ENCODE measurements at regions not wholly inside any gene's neighbourhood (a gene's known extent, or its start where the extent isn't known, plus 50 kb on each side); places are given as distances from the start of the nearest gene placed in this dataset.

GRCh38 chr14:62097072-62097471, 334.9 kb downstream of the SNAPC1 start:
- H3K79me1 ChIP-seq (ENCODE audit: insufficient read depth, low read depth, low read length, poor library complexity, severe bottlenecking) = no peaks in the 10 kb centered on the region
- H3K79me2 ChIP-seq (ENCODE audit: insufficient read depth, low read length) = no peaks in the 10 kb centered on the region
- no peak overlapping the region for H4K91ac ChIP-seq (ENCODE audit: insufficient read length, low read depth, low read length)
- no peaks in the 10 kb centered on the region; a peak in 1 of 5 replicates for H3K9me3 Mint-ChIP-seq
- no peak overlapping the region for H2BK12ac ChIP-seq (ENCODE audit: insufficient read length, low read depth, low read length)
- no peak overlapping the region for H3K4me2 ChIP-seq (ENCODE audit: insufficient read depth, insufficient read length, low read length)
- H3K4me1 Mint-ChIP-seq = no peaks in the 10 kb centered on the region
- H2BK20ac ChIP-seq (ENCODE audit: low read depth, low read length, poor library complexity, severe bottlenecking) = no peak overlapping the region
- H4K20me1 ChIP-seq (ENCODE audit: control insufficient read depth, insufficient read depth, insufficient read length) = no peaks in the 10 kb centered on the region
- H3K9ac ChIP-seq (ENCODE audit: extremely low read depth, insufficient read length, low read length) = no peak overlapping the region
- no peak overlapping the region for H2BK15ac ChIP-seq (ENCODE audit: low read depth, low read length)
- no peaks in the 10 kb centered on the region for H3K23me2 ChIP-seq (ENCODE audit: insufficient read length, low read depth, low read length, poor library complexity, severe bottlenecking)
- H2AFZ ChIP-seq (ENCODE audit: low read length) = no peak overlapping the region
- H3K27ac ChIP-seq (ENCODE audit: insufficient read length, low read depth, low read length) = no peak overlapping the region
- H3K56ac ChIP-seq (ENCODE audit: insufficient read length, low read depth, low read length) = no peak overlapping the region
- peaks cover 0 to 4% (median 0%) of the 10 kb centered on the region in 3 experiments; a peak in 1 of 7 replicates for H3K36me3 Mint-ChIP-seq (ENCODE audit: insufficient read depth in 1 of 3, low read depth in 3 of 3)
- H3K9me3 ChIP-seq (ENCODE audit: control insufficient read depth, low read depth, low read length) = no peaks in the 10 kb centered on the region
- no peak overlapping the region for H3K27ac Mint-ChIP-seq
- H3K4me1 ChIP-seq (ENCODE audit: insufficient read depth, low read length) = no peaks in the 10 kb centered on the region
- TF ChIP-seq CTCF (conservative IDR thresholded peaks at IDR 0.05) = no peak
- no CpG with 5 or more reads among the region's 2 CpGs for WGBS (ENCODE audit: extremely low coverage, insufficient read length, low lambda C conversion rate)
- no peaks in the 10 kb centered on the region for H3K27me3 Mint-ChIP-seq (ENCODE audit: low read depth)
- no peak overlapping the region for H3K14ac ChIP-seq (ENCODE audit: insufficient read depth, low read length)
- no peak overlapping the region for H3K23ac ChIP-seq (ENCODE audit: insufficient read length, low read depth, low read length)
- no peak overlapping the region for H2BK5ac ChIP-seq (ENCODE audit: insufficient read length, low read length)
- no peak overlapping the region for H3K18ac ChIP-seq (ENCODE audit: insufficient read length, low read depth, low read length)
- no peak overlapping the region for H2BK120ac ChIP-seq (ENCODE audit: low read depth, low read length, poor library complexity, severe bottlenecking)
- H3K4me3 Mint-ChIP-seq = no peak overlapping the region
- DNase-seq = no peak
- H3T11ph ChIP-seq (ENCODE audit: low read length) = no peak overlapping the region
- no peak overlapping the region for H4K5ac ChIP-seq (ENCODE audit: insufficient read length, low read depth, low read length)
- H2AK5ac ChIP-seq (ENCODE audit: insufficient read length, low read length) = no peak overlapping the region
- H3K4ac ChIP-seq (ENCODE audit: low read depth, low read length) = no peak overlapping the region
- no peak overlapping the region for H4K8ac ChIP-seq (replicated peaks; ENCODE audit: insufficient read length, low read depth, low read length)
- no peaks in the 10 kb centered on the region for H3K27me3 ChIP-seq (ENCODE audit: insufficient read depth, low read length)

Data from H9 (cell line).